Stimulated activated CD4-positive, alpha-beta T cell treated with anti-CD3 and anti-CD28 coated beads, Interleukin-12 subunit alpha, Interleukin-12 subunit beta, amount 100 ng/mL, for 48 hours (primary cell): ENCODE measurements at regions not wholly inside any gene's neighbourhood (a gene's known extent, or its start where the extent isn't known, plus 50 kb on each side); places are given as distances from the start of the nearest gene placed in this dataset.

Experiments
- DNase-seq, 3 donors: peaks; one replicate each; pipeline ENCODE4 v3.0.0-alpha.2; 2020; ENCODE audit warnings: low read depth in 2 of 3, low spot score in 1 of 3

DNA sequence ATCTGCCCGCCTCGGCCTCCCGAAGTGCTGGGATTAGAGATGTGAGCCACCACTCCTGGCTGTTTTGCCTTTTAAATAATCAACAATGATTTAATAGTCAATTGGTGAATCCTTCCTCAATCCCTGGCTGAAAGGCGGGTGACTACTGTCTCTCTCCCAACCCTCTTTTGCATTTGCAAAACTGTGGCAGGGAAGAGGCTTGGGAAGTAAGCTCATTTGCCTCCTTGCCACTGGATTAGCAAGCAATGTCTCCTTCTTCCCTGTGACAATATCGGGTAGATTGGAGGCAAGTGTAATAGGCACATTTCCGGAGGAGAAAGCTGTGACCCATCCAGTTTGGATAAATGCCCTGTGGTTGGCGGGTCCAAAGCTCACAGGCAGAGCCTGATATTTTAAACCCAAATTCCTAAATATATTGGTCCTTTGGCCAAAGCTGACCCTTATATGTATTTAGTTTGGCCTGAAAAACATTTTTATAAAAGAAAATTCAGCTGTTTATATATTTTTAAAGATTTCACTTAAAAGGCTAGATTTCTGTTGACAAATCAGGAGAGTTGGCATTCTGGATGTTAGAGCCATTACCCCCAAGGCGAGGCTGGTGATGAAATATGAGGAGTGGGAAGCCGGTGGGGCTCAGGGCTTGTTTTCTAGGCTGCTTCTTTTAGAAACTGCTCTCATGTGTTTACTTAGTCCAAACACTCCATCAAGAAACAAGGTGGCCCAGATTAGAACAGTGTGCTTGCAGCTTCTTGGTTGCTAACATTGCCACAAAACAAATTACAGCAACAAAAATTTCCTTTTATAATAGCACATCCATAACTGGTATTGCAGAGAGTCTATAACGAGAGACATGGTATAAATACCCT, 646.9 kb upstream of the TMEM132C start:
- no peak for DNase-seq

DNA sequence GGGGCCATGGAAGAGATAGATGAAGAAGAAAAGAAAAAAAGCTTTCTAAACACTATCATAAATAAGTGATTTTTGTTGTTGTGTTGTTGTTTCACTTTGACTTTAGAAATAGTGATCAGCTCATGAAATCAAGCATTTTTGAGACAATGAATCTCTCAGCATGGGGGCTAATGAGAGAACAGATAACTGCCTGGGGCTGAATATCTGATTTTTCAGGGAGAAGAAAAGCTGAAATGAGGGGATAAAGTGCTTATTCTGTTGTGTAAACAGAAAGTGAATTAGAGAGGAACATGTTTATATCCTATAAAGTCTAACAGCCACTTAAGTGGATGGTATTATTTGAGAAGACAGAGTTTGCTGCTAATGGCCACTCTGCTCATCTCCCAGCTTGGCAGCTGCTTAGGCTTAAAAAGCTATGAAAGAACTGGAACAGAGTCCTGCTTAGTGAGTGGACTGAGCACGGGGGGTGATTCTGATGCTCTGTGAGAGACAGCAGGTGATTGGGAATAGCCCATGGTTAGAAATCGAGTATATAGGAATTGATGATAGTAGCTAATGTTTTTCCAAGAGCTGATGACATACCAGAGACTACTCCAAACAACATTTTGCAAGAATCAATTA, 646.1 kb upstream of the TMEM132C start:
- DNase-seq = no peak

DNA sequence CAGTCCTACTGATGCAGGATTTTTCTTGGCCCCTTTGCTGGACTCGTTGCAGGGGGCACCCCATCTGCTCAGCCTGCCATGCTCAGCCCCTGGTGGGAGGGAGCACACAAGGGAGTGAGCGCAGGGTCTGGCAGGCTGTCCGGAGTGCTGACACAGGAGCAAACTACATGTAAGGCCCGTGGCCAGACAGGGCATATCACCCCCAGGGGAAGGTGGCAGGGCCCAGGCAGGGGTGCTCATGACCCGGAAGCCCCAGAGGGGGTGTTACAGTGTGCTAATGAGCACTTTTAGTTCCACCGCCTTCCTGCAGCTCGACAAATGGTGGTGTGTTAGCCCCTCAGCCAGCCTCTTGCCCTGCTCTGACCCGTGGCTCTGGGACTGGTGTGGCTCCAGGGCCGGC, 645.6 kb upstream of the TMEM132C start:
- DNase-seq = no peak

DNA sequence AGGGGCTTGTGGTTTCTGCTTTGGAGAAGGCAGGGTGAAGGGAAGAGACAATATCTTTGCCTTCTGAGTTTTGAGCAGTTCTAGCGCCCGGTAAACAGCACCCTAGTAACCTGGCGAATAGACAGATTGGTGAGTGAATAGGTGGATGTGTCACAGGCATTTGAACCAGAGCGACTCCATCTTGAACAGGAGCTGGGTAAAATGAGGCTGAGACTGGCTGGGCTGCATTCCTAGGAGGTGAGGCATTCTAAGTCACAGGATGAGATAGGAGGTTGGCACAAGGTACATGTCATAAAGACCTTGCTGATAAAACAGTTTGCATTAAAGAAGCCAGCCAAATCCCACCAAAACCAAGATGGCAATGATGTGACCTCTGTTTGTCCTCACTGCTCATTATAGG, 643.6 kb upstream of the TMEM132C start:
- DNase-seq = no peak

DNA sequence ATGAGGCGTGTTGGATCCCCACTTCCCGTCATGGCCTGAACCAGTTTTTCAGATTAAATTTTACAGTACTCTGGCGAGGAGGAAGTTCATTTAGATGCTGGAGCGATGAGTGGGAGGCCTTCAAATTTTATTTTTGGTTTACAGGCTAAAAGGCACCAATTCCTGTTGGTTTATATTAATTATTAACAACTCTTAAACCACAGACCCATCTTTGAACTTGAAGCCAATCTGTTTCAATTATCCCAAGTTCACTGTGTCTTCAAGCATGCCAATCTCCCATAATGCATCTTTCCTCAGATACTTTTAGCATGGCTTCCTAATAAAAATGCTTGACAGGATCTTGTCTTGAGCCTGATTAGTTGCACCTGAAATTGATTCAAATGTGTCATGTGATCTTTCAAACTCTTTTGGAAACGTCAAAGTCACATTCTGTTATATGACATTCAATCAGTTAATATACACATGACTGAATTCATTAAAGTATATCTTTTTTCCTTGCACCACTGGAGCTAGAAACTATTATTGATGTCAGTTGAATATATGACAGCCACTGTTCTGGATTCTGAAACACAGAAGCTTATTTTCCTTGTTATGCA, 641.7 kb upstream of the TMEM132C start:
- DNase-seq = no peak

DNA sequence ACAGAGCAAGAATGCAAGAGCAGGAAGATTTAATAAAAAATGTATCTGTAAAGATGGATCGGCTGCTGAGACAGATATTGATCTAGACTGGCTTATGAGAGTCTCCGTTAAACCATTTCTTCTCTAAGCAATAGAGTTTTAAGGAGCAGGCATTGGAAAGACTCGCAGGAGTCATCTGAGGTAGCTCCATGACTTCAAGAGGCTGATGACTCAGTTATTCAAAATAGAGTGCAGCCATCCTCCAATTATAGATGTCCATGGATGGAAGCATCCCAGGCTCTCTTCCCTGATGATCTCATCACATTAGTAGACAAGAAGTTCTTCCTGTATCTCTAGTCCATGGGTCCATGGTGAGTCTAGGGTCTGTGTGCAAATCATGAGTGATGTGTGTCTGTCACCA, 638.3 kb upstream of the TMEM132C start:
- DNase-seq = no peak

DNA sequence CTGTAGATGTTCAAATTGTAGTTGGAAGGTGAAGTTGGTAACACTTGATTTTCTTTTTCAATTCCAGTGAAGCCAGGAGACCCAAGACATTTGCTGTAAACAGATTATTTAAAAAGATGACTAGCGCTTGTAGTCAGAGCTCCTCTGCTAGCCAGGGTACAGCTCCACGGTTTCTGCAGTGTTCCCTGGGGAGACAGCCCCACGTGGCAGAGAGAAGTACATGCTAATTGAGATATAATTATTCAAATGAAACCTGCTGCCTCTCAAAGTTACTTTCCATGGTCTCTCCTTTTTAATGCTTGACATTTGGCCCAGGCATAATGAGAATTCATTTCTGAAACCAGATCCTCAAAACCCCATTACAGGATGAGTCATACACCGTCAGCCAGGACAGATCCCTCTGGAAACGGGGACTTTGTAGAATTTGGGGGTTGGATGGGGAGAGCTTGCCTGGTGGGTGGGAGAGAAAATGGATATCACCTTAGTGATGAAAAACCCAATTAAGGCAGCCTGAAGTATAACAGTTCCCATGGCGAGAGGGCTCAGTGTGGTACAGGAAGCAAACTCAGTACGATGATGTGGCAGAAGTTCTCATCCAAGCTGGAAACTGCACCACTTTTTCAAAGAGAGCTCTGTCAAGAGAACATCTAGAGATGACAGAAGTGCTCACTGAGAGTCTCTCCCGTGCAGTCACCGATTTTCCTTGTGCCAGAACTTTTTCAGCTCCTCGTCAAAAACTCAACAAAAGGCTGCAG, 637.7 kb upstream of the TMEM132C start:
- no peak for DNase-seq

DNA sequence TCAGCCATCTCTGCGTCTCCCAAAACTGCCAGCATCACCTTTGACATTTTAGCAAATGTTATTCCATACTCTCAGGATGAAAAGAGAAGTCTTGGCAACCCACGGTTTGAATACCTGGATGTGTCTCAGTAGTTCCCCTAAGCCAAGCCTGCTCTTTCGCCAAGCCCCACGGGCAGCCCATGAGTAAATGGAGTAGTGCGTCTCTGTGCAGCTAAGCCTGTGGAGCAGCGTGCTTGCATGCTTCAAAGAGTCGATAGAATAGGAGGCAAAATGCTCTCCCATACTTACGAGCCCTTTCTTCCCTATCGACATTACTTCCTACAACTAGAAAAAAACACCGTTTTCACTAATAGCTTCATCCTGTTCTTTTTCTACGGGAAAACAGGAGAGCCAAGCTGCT, 634.5 kb upstream of the TMEM132C start:
- no peak for DNase-seq

DNA sequence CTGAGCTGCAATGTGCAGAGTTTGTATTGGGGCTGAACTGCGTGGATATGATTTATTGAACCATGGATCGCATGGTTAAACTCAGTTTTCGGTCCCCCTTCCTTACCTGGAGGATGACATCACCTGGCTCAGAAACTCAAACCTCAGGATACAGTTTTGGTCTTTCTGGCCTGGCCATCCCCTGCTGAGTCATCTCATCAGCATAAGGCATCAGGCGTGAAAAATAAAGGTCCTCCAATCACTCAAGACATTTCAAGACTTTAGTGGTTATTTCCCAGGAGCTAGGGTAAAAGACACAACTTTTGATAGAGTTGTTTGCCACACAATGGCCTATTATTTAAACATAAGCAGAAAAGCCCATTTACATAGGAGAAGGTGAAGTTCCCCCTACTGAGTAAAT, 631.1 kb upstream of the TMEM132C start:
- no peak for DNase-seq

DNA sequence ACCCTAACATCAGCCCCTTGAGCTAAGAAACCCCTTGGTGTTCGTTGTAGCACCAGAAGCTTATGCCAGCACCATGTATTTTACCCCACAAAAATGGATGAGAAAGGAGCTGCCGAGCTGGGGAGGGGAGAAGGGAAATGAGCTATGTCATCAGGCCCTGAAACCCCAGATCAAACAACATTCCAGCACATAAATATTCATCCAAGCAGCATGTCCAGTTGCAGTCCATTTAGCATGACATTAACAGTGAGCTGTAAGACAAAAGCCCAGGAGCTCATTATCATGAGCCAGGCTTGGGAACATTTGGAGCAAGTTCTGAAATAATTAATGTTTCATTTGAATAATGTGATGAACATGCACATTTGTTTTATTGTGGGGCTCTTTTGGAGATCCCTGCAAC, 630.1 kb upstream of the TMEM132C start:
- DNase-seq = no peak

DNA sequence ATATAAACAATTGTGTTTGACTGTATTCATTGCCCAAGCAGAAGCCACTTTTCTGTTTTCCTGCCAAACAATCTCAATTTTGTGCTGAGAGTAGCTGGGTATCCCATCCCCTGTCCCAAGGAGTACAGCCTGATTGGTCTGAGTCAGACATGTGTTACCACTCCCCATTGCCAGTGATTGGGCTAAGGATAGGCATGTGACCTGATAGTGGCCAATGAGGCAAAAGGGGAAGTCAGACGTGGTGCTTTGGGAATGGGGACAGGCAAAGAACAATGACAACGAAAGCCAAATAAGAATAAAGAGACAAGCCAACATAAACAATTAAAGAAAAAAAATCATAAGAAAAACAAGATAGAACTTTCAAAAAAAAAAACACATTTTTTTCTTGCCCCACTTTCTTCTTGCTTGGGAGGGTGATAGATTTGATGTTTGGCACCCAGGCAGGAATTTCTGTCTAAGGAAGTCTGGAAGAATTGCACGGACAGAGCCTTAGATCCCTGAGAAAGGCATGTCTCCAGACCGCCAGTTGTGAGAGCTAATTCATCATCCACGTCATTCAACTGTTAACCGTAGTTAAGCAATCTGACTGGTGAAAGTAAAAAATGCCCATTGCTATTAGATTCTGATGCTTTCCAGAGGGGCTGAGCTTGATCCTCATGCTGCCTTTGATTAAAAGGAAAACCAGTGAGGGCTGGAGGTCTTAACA, 626.6 kb upstream of the TMEM132C start:
- no peak for DNase-seq

DNA sequence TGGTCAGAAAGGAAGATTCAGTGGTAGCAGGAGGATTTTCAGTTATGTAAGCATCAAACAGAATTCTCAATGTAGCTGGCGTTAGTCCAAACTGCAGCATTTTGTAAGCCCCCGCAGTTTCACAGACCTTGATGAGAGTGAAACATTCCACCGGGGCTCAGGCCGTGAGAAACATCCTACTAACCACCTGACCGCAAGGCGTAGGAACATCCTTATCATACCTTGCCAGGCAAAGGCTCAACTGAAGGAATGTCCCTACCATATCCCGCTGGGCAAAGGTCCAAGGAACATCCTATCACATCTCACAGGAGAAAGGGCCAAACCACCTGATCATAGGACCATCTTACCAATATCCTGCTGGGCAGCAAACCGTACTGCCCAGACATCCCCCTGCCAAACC, 624.8 kb upstream of the TMEM132C start:
- DNase-seq = no peak

DNA sequence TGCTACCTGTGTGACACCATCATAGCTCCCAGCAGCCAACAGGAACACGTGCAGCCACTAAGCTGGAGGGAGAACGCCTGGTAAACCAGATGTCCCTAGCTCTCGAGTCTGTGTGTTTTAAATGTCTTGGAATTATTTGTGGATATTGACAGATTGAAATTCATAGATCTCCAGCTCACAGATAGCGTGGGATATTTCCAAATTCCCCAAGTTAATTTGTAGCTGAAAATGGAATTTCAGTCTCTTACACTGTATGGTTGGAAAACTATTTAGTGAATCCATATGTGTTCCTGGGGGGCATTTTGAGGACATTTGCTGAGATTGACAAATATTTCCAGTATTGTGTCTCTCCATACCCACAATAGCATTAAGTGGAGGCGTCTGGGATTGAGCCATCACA, 618.6 kb upstream of the TMEM132C start:
- DNase-seq = no peak

DNA sequence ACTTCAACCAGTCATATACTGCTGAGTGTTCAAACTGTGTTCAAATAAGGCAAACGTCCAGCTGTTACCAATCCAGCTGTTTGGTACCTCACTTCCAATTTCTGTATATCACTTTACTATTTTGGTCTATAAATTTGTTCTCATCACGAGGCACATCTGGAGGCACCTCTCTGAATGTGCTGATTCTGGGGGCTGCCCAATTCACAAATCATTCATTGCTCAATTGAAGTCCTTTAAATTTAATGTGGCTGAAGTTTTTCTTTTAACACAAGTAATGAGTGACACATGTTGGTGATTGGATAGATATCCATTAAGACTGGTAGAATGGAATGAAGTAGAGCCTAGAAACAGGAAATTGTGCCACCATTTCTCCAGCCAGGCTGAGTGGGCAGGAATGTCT, 617.0 kb upstream of the TMEM132C start:
- DNase-seq = no peak

DNA sequence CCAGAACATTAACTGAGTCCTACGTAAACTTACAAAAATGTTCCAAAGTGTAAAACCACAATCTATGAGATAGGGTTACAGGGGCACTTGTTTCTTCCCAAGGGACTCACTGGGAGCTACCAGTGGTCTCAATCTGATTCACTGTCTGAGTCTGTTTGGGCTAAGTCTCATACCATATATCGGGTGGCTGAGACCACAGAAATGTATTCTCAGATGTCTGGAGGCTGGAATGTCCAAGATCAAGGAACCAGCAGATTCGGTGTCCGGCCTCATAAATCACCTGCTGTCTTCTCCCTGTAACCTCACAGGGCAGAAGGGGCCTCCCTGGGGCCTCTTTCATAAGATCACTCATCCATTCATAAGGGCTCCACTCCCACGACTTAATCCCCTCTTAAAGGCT, 616.3 kb upstream of the TMEM132C start:
- no peak for DNase-seq

DNA sequence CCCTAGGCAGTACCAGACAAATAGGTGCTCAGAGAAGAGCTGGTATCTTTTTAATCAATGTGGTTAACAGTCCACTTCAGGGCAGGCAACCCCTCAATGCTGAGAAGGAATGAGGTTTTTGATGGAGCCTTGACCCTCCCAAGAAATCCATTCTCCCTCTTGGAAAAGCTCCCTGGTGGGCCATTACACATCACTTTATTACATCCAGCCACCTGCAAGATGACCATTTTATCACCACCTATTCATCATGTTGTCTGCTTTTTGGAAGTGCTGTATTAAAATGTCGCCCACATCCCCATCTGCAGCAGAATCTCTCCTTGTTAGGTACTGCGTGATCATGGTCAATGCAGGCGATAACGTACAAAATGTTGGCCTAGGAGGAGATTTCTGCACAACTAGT, 614.7 kb upstream of the TMEM132C start:
- no peak for DNase-seq

DNA sequence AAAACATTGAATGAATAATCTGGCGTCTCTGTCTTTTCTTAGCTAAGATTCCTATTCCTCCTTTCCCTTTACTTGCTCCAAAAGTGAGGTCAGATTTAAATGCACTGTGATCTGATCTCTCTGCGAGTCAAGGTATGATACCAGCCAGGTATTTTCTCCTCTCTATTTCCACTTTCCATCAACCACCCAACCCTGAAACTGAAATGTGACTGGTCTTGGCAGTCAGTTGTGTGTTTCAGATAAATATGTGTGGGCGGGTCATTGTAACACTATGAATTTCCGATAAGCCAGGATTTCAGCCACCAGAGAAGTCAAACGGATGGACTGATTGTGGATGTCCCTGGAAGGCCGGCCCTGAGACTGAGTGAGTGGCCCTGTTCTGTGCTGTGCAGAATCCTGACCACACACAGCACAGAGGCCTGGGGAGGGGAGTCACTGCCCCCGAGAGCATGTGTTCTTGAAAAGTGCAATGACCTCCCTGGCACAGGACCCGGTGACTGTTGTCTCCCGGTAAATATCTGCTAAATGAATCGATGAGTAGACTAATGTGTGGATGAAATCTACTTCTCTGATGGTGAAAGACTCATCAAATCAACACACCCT, 612.5 kb upstream of the TMEM132C start:
- no peak for DNase-seq

DNA sequence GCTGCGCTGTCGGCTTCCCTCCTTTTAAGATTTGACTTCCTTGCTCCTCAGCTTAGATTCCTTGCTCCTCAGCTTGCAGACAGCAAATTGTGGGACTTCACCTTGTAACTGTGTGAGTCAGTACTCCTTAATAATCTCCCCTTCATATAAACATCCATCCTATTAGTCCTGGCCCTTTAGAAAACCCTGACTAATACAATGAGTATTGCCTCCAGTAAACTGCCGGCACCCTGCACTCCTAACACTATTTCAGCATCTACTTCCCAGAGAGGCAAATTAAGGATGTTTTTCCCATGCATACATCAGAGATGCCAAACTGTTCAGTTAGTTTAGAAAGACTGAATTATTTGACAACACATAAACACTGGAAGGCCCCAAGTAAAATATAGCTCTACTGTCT, 611.3 kb upstream of the TMEM132C start:
- no peak for DNase-seq

DNA sequence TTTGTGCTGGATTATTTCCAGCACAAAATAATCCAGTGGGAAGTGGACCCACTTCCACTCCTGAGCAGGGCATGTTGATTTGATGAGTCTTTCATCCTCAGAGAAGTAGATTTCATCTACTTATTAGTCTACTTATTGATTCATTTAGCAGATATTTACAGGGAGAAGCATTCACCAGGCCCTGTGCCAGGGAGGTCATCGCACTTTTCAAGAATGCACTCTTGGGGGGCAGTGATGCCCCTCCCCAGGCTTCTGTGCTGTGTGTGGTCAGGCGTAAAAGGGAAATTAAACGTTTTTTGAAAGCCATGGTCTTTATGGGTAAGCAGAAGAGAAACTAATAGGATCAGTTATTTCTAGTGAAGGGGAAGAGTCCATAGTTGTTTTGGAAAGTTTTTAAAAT, 610.7 kb upstream of the TMEM132C start:
- DNase-seq = no peak

DNA sequence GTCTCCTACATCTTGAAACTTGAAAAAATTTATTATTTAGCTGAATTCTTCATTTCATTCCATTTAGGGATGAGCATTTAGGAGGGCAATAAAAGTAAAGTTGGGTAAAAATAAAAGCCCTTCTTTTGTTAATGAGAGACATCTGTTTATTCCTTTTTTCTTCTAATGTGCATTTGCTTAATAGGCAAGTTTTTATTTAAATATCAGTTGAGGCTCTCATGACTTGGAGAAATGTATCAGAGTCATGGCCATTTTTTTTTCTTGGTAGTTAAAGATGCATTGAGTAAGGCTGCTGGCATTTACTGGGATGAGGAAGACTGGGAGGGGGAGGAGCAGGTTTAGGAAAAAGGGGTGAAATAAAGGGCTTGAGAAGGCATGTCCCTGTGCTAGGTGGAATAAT, 609.9 kb upstream of the TMEM132C start:
- DNase-seq = no peak

DNA sequence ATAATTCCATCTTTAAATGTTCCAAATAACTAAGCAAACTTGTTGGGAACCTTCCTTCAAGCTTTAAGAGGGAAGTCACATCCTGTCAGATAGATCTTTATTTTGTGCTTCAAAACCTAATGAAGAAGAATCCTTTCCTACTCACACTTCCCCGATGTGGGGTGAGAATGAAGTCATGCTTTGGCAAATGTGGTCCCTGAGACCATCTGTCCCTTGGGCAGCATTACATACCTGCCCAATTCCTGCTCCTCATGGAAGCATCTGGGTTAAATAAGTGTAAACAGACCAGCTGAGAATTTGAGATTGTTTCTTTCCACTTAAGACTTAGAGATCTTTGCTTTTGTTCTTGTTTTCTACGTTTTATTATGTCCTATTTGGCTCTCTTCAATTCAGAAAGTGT, 606.0 kb upstream of the TMEM132C start:
- no peak for DNase-seq
